Body of pancreas (tissue), 4 donors: ENCODE measurements at regions not wholly inside any gene's neighbourhood (a gene's known extent, or its start where the extent isn't known, plus 50 kb on each side); places are given as distances from the start of the nearest gene placed in this dataset.

Experiments used
- CTCF ChIP-seq, 7 experiments: fragments of 450-650 bp in 4 of 7; fragments of 200-600 bp in 3 of 7; sonication (generic) in 3 of 7; IDR thresholded peaks; one replicate each; pipeline ENCODE4 v1.5.1; 2016 to 2019; ENCODE audit warnings: antibody characterized with exemption in 7 of 7
- POLR2A ChIP-seq, 3 donors: fragments of 450-650 bp; IDR thresholded peaks; one replicate each; pipeline ENCODE4 v1.6.1; 2016; ENCODE audit warnings: antibody characterized with exemption in 3 of 3, mild to moderate bottlenecking in 2 of 3

GRCh38 chr18:44041961-44042360 is 638.7 kb upstream of the SETBP1 start:
- TF ChIP-seq CTCF (IDR thresholded peaks at IDR 0.05) (no peak), POLR2A (IDR thresholded peaks at IDR 0.05) (no peak)
